ENCODE measurements at regions not wholly inside any gene's neighbourhood (a gene's known extent, or its start where the extent isn't known, plus 50 kb on each side); places are given as distances from the start of the nearest gene placed in this dataset.

- no peak for DNase-seq (ENCODE audit: low read depth in 1 of 2, low spot score in 1 of 2)
These were observed 82.2 kb downstream of the ZNF608 start for GRCh38 chr5:124664287-124664686.

DNA sequence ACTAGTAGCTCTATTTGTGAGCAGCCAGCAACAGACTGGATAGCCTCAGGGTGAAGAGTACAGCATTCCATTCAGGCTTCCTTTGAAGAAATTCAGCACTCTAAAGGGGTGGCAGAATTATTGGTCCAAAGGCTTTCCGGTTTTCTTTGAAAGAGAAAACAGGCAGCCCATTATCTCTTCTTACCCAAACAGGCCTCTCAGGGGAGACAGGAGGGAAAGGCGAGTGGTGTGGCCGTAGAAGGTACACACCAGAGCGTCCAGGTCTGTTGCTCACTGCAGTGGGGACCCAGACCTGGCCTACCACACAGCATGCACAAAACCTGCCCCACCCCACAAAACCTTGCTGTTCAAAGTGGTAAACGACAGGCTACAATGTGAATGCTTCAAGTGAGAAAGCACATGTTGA, 83.3 kb downstream of the ZNF608 start:
- no peak for DNase-seq (ENCODE audit: low read depth in 1 of 2, low spot score in 1 of 2)

GRCh38 chr5:124662181-124662781, 84.2 kb downstream of the ZNF608 start:
- DNase-seq (ENCODE audit: low read depth in 1 of 2, low spot score in 1 of 2), result no peak

DNA sequence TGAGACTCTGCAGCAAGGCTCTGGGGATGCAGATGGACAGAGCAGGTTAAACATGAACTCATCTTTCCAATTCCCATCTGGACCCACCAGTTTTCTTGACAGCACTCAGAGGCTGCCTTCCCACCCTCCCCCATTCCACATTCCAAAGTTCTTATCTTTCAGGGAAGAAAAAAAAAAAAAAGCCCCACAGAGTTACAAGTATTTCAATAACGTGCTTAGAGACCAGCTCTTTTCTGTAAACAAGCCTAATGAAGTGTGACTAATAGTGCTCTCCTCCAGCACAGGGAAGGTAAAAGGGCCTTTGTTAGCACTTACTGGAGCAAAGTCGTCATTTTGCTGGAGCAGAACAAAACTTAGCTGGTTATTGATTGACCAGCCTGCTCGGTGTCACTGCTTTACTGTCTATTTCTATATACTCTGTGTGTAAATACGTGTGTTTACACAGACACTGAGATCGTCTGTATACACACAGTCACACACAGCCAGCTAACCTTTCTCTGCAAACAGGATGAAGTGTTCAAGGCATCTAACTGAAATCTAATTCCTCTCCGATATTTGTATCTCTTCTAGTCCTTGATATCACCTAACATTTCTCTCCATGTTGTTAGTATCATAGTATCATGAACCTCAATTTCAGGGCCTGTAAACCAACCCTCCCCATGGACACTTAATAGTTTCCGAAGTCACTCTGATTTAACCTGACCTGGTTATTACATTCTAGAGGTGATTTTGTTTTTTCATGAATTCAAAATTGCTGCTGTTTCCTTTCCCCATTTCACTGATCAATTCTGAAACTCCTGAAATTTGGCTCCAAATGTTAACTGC, 84.9 kb downstream of the ZNF608 start:
- no peak for DNase-seq (ENCODE audit: low read depth in 1 of 2, low spot score in 1 of 2)

GRCh38 chr5:124660229-124661093, 86.0 kb downstream of the ZNF608 start:
- DNase-seq (ENCODE audit: low read depth in 1 of 2, low spot score in 1 of 2), result no peak

DNA sequence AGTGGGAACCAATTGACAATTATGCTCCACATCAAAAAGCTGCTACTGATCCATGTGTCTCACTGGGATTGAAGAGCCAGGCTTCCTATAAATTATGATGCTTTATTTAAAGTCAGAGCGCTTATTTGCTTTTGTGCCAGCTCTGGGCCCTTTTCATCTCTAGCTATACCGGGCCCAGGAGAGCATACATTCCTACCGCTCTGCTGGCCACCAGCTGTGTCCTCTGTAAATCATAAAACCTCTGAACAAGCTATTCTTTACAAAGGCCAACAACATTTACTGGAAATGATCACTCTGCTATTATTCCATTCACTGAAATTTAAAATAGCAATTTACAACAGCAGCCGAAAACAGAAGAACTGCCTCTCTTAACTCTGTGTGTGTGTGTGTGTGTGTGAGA, 86.6 kb downstream of the ZNF608 start:
- DNase-seq (ENCODE audit: low read depth in 1 of 2, low spot score in 1 of 2), result no peak

DNA sequence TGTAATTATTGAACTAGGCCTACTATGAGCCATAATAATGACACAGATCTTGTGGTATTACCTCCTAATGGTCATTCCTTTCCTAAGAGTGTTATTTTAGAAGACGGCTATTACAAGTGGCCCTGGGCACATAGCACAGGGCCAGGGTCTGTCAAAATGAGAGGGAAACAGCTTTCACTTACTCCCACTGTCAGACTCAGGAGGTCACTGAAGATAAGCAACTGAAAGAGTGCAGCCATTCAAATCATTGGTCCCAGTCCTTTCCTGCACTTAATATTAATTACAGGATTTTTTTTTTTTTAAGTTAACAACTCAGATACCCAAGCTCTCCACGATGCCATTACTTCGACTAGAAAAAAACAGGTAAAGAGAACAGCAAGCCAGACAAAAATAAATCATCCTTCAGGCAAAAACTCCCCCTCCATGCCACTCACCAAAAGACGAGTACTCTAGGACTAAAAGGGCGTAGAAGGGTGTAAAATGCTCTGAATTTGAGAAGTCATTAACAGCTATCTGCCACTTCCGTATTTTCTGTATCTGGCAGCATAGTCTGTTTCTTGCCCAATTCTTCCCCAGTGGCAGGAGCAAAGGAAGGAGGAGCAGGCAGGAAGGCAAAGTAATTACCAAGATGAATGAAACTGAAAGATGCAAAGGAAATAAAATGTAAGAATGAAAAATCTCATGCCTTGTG, 87.4 kb downstream of the ZNF608 start:
- no peak for DNase-seq (ENCODE audit: low read depth in 1 of 2, low spot score in 1 of 2)

GRCh38 chr5:124655921-124656511, 90.4 kb downstream of the ZNF608 start:
- DNase-seq (ENCODE audit: low read depth in 1 of 2, low spot score in 1 of 2), result no peak

DNA sequence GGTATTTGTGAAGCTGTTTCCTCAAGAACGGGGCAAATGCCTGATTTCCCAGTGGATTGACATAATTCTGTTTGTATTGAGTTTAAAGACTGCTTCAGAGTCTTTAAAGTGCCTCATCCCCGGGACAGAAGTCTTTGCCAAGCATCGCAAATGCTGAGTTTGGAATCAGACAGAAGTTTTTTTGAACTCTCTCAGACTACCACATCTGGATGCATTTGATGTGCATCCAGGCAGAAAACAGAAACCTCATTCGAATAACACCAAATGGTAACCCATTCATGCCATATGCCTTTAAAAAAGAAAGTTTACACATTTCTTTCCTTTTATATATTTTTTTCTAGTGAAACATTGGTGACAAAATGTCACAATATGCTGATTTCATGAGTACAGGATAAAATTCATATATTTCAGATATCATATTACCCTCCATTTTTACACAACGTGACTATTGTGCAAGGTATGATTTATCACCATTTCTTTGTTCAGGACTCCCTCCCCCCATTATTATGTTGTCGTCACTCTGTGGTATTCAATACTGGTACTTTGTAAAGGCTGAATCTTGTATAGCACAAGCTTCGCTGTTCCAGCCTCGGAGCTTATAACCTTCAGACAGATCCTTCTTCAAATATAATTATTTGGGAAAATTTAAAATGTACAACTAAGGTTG, 91.1 kb downstream of the ZNF608 start:
- no peak for DNase-seq (ENCODE audit: low read depth in 1 of 2, low spot score in 1 of 2)

GRCh38 chr5:124654418-124654817, 92.0 kb downstream of the ZNF608 start:
- no peak for DNase-seq (ENCODE audit: low read depth in 1 of 2, low spot score in 1 of 2)

GRCh38 chr5:124653666-124654065, 92.8 kb downstream of the ZNF608 start:
- no peak for DNase-seq (ENCODE audit: low read depth in 1 of 2, low spot score in 1 of 2)

DNA sequence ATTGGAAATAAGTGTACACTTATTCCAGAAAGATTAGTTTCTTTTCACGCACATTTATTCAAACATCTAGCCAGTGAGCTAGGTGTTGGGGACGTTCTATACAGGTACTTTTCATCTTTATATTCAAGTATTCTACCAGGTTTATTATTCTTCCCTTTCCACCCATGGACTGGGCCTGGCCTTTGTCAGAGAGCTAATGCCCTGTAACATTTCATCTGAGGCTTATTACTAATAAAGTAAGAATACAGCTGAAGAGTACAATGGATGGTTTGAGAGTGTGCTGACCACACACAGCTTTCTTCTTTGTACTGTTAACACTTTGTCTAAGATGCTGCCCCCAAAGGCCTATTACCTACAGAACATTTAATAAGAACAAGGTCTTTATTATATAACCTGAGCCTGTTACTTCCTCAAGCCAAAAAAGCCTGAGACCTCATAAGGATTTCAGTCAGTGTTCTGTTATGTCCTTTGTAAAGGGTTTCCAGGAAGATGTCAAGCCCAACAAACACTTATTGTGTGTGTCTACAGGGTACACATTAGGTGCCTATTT, 93.5 kb downstream of the ZNF608 start:
- no peak for DNase-seq (ENCODE audit: low read depth in 1 of 2, low spot score in 1 of 2)

DNA sequence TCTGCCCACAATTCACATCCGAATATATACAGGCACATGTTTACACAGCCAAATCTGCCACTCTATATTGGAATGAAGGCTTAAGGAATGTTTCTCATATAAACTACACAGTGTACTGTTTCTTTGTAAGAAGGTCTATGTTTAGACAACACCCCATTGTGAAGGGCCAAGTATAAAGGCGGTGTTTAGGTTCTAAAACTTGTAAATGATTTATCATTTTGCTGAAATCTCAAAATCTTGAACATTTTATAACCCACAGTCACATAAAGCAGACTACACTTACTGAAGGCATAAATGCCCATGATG, 94.0 kb downstream of the ZNF608 start:
- no peak for DNase-seq (ENCODE audit: low read depth in 1 of 2, low spot score in 1 of 2)

GRCh38 chr5:124651663-124652513, 94.6 kb downstream of the ZNF608 start:
- no peak for DNase-seq (ENCODE audit: low read depth in 1 of 2, low spot score in 1 of 2)

DNA sequence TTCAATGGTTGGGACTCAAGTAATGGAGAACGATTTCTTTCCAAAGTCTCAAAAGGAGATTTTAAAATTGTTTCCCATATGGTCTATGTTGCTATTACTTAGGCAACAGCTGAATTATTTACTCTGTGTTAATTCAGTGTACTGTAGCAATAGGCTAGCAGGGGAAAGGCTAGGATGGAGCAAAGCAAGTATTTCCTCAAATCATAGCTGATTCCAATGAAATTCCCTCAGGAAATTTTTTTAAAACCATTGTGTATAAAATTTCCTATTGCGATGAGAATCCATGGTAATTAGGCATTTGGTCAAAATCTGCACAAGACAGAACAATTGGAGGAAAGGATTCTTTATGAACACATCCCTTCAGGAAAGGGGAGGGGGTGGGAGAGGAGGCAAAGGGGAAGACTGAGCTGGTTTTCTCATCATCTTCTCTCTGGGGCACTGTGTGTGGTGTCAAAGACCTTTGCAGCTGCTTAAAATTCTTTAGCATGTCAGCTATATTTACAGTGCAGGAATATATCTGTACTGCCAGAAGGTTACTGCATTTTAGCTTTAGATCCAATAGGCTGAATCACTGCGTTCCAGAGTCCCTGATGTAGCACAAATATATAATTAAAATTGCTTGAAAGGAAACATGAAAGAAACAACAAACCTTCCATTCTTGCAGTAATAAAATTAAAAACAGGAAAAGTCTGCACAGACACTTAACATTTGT, 95.3 kb downstream of the ZNF608 start:
- no peak for DNase-seq (ENCODE audit: low read depth in 1 of 2, low spot score in 1 of 2)

DNA sequence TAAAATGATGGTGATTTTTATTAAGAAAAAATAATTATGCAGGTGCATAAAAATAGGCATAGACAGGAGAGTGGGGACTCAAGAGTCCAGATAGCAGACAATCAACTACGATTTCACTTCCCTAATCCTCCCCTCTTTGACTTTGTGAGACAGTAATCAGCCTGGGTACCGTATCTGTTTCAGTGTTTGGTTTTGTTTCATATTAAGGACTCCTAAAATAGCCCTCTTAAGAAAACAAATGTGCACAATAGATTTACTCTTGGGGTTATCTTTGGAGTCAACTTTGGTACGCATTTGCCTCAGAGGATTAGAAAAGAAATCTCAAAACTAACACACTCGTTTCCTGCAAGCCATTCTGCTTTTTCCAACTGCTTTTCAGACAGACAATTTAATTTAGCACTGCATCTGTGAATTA, 96.3 kb downstream of the ZNF608 start:
- DNase-seq (ENCODE audit: low read depth in 1 of 2, low spot score in 1 of 2), result no peak

DNA sequence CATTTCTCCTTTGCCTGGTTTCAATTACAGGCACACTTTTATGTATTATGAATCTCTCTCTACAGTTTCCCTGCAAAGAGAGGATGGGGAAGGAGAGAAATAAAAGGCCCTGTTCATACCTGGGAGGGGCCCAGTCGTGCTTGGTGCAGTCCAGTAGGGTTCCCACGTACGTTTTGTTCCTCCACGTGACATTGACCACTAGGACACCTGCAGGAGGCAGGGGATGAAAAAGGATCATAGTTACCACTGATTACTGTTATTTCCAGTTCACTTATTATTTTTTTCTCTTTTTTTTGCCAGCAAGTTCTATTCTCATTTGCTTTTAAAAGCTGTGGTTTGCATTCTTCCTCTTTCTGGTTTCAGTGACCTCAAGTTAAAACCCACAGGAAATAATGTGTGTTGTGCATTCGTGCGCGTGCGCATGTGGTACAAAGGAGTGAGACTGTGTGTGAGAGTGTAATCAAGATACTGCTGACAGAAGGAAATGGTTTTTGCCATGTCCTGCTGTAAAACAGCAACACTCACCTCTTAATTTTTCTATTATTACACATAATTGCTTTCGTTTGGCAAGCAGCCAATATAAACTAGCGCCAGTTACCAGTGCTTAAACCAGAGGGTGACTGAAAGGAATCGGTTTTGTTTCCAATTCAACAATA, 96.8 kb downstream of the ZNF608 start:
- DNase-seq (ENCODE audit: low read depth in 1 of 2, low spot score in 1 of 2), result peak in 1 of 2 donors; percentile 12

DNA sequence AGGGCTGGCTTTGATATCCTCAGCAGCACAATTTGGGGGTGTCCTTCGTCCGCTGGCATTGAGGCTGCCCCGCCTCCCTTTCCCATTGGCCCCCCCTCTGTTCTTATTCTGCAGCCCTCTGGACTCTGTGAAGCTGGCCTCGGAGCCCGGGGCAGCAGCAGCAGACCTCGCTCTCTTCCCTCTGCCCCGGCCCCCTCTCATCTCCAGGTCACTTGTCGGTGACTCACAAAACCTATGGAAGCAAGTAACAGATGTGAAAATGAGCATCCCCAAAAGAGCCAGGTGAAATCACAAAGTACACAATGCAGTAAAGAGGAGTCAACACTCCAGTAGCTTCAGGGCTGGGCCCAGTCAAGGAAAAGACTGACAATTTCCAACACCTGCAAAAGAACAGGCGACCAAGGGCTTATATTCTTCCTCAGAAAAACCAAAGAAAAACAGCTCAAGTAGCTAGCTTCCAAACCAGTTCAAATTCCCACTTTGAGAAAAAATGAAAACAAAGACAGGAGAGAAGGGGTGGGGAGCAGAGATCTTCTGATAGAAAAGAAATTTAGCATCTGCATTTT, 97.5 kb downstream of the ZNF608 start:
- no peak for DNase-seq (ENCODE audit: low read depth in 1 of 2, low spot score in 1 of 2)
